ENCODE measurements at regions not wholly inside any gene's neighbourhood (a gene's known extent, or its start where the extent isn't known, plus 50 kb on each side); places are given as distances from the start of the nearest gene placed in this dataset.

DNA sequence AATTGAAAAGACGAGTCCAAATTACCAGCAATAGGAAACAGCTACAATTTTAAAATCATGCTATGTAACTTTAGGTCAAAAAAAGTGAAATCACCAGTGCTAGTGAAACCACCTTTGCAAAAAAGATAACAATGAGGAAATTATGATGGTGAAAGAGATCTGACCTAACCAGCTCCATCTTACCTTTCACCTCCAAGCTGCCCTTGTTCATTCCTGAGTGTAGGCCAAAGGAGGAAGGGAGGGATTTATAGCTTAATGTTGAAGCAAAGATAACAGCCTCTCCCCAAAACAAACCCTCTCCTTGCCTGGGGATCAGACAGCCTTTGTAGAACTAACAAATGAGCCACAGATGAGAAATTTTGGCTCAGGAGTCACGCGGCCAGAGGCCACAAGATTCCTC lies 83.2 kb upstream of the EIF5 start:
- Histone ChIP-seq H3K27me3 (ENCODE audit: control insufficient read depth, insufficient read depth, low read length) (no peaks in the 10 kb centered on the region), H3K4me1 (ENCODE audit: control insufficient read depth, insufficient read depth, low read length) (no peaks in the 10 kb centered on the region), H3K4me3 (ENCODE audit: low read depth, low read length) (no peak overlapping the region), H3K36me3 (ENCODE audit: control insufficient read depth, insufficient read depth, low read length) (no peaks in the 10 kb centered on the region), H3K27ac (ENCODE audit: low read depth, low read length) (no peak overlapping the region), H3K9me3 (ENCODE audit: control insufficient read depth, insufficient read depth, low read depth, low read length) (peaks cover 5% of the 10 kb centered on the region; the same call in 1 of the 2 replicates), H3K9ac (ENCODE audit: low read length) (no peak overlapping the region)

DNA sequence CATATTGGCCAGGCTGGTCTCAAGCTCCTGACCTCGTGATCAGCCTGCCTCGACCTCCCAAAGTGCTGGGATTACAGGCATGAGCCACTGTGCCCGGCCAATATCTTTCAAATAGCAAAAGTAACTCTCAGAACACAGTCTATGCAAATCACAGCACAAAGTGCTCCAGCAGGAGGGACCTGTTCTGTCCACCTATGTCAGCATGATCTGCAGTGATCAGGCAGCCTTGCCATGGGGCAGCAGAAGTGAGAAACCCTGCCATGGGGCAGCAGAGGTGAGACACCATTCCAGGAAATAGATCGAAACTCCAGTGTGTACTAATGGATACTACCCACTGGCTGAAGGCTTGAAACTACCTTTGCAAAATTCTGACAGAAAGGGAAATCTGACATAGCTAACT lies 78.5 kb upstream of the EIF5 start:
- Histone ChIP-seq H3K27ac (ENCODE audit: low read depth, low read length) (no peak overlapping the region), H3K9me3 (ENCODE audit: control insufficient read depth, insufficient read depth, low read depth, low read length) (peaks cover 7% of the 10 kb centered on the region; the same call in 1 of the 2 replicates), H3K9ac (ENCODE audit: low read length) (no peak overlapping the region), H3K27me3 (ENCODE audit: control insufficient read depth, insufficient read depth, low read length) (no peaks in the 10 kb centered on the region), H3K4me1 (ENCODE audit: control insufficient read depth, insufficient read depth, low read length) (peaks cover 5% of the 10 kb centered on the region; the same call in 1 of the 2 replicates), H3K36me3 (ENCODE audit: control insufficient read depth, insufficient read depth, low read length) (no peaks in the 10 kb centered on the region), H3K4me3 (ENCODE audit: low read depth, low read length) (no peak overlapping the region)

DNA sequence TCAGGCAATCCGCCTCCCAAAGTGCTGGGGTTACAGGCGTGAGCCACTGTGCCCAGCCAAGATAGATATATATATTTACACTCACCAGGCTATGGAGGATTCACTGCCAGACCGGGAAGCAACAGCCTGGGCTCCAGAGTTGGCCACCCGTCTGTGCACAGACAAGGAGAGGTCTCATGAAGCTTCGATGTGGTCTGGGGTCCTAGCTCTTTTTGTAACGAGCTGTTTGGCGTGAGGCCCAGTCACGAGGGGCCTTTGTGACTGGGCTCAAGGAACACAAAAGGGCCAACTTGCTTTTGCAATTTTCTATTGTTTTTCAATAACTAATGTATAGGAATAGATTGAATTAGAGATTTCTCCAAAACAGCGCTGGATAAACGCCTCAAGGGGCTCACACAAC lies 77.6 kb upstream of the EIF5 start:
- no peaks in the 10 kb centered on the region for H3K27me3 ChIP-seq (ENCODE audit: control insufficient read depth, insufficient read depth, low read length)
- peaks cover 7% of the 10 kb centered on the region; the same call in 1 of the 2 replicates for H3K9me3 ChIP-seq (ENCODE audit: control insufficient read depth, insufficient read depth, low read depth, low read length)
- peaks cover 6% of the 10 kb centered on the region; the same call in 1 of the 2 replicates for H3K4me1 ChIP-seq (ENCODE audit: control insufficient read depth, insufficient read depth, low read length)
- H3K4me3 ChIP-seq (ENCODE audit: low read depth, low read length): no peak overlapping the region
- H3K27ac ChIP-seq (ENCODE audit: low read depth, low read length): no peak overlapping the region
- H3K9ac ChIP-seq (ENCODE audit: low read length): no peak overlapping the region
- no peaks in the 10 kb centered on the region for H3K36me3 ChIP-seq (ENCODE audit: control insufficient read depth, insufficient read depth, low read length)

DNA sequence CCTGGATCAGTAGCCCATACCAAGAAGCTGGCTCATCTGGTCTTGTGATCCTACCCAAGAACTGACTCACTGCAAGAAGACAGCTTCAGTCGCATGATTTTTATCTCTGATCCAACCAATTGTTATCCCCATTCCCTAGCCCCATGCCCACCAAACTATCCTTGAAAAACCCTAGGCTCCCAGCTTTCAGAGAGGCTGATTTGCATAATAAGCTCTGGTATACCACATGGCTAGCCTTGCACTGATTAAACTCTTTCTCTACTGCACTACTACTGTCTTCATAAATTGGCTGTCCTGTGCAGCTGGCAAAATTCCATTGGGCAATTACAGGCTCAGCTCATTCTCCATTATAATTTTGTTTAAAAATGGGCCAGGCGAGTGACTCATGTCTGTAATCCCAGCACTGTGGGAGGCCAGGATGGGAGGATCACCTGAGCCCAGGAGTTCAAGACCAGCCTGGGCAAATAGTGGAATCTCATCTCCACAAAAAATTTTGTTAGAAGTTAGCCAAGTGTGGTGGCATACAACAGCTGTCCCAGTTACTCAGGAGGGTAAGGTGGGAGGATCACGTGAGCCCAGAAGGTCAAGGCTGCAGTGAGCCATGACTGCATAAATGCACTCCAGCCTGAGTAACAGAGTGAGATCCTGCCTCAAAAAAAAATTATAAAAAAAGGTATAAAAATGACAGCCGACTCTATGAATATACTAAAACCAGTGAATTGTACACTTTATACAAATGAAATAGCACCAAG lies 76.7 kb upstream of the EIF5 start:
- no peaks in the 10 kb centered on the region for H3K36me3 ChIP-seq (ENCODE audit: control insufficient read depth, insufficient read depth, low read length)
- H3K27ac ChIP-seq (ENCODE audit: low read depth, low read length): no peak overlapping the region

DNA sequence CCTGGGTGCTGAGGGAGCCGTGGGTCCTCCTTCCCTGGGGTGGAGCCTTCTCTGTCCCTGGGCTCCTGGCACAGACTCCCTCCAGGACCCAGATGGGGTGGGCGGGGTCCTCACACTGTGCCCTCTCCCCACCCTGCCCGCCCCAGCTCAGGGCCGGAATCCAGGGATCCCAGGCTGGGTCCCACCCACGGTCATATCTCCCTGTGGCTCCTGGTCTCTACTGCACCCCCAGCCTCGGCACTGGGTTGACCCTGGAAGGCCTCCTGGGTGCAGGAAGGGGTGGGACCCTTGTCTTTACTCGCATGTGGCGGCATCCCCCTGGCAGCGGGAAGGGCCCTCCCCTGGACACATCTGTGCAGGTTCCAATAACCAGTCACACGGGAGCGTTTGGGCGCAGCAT lies 75.8 kb upstream of the EIF5 start:
- H3K36me3 ChIP-seq (ENCODE audit: control insufficient read depth, insufficient read depth, low read length): no peaks in the 10 kb centered on the region
- H3K4me3 ChIP-seq (ENCODE audit: low read depth, low read length): no peak overlapping the region
- peaks cover 6% of the 10 kb centered on the region; the same call in 1 of the 2 replicates for H3K4me1 ChIP-seq (ENCODE audit: control insufficient read depth, insufficient read depth, low read length)
- 0 out of 2 replicates have a peak, but pooled peaks cover 2% of the 10 kb centered on the region for H3K9me3 ChIP-seq (ENCODE audit: control insufficient read depth, insufficient read depth, low read depth, low read length)
- H3K9ac ChIP-seq (ENCODE audit: low read length): no peak overlapping the region
- no peaks in the 10 kb centered on the region for H3K27me3 ChIP-seq (ENCODE audit: control insufficient read depth, insufficient read depth, low read length)
- H3K27ac ChIP-seq (ENCODE audit: low read depth, low read length): no peak overlapping the region

More for the DNA sequence above, 76.7 kb upstream of the EIF5 start:
- no peak overlapping the region for H3K9ac ChIP-seq (ENCODE audit: low read length)
- H3K4me1 ChIP-seq (ENCODE audit: control insufficient read depth, insufficient read depth, low read length): peaks cover 6% of the 10 kb centered on the region; the same call in 1 of the 2 replicates
- H3K9me3 ChIP-seq (ENCODE audit: control insufficient read depth, insufficient read depth, low read depth, low read length): 0 out of 2 replicates have a peak, but pooled peaks cover 2% of the 10 kb centered on the region
- no peaks in the 10 kb centered on the region for H3K27me3 ChIP-seq (ENCODE audit: control insufficient read depth, insufficient read depth, low read length)
- no peak overlapping the region for H3K4me3 ChIP-seq (ENCODE audit: low read depth, low read length)

DNA sequence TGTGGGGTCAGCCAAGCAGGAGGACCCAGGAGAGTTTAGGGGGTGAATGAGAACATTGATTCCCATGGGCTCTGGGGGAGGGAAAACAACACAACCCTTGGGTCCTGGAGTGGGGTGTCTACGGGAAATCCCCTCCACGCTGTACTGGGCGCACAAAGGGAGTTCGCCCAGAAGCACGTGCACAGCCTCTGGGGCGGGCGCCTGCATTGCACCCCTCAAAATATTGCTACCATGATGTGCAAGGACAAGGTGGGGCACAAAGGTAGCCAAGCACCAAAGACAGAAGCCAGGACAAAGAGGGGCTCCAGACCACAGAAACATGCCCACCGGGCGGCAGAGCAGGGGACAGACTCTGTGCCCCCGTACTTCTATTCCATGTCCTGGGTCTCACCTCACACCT lies 74.9 kb upstream of the EIF5 start:
- Histone ChIP-seq H3K9ac (ENCODE audit: low read length) (no peak overlapping the region), H3K27ac (ENCODE audit: low read depth, low read length) (no peak overlapping the region)

DNA sequence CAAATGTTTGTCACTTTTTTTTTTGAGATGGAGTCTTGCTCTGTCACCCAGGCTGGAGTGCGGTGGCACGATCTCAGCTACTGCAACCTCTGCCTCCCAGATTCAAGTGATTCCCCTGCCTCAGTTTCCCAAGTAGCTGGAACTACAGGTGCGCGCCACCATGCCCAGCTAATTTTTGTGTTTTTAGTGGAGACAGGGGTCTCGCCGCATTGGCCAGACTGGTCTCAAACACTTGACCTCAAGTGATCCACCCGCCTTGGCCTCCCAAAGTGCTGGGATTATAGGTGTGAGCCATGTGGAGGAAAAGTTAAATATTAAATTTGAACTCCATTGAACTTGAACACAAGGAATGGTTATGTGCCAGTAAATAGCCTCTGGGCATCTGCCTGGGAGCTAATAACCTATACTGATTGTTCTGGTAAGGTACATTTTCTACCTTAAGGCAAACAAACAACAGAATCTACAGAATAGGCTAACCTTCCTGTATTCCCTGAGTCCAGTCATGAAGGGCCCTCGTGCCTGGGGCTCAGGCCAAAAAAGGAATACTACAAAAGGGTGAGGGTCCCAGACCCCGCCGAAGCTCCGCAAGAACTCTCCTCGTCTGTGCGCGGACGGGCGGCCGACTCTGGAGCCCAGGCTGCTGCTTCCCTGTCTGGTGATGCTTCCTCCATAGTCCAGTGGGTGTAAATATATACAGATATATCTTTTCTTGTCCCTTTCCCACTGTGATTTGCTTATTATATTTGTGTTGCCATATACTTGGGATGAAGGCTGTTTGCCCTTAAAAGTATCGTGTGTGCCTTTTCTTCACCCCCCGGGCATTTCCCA lies 74.0 kb upstream of the EIF5 start:
- Histone ChIP-seq H3K4me1 (ENCODE audit: control insufficient read depth, insufficient read depth, low read length) (peaks cover 6% of the 10 kb centered on the region; the same call in 1 of the 2 replicates), H3K27me3 (ENCODE audit: control insufficient read depth, insufficient read depth, low read length) (no peaks in the 10 kb centered on the region), H3K27ac (ENCODE audit: low read depth, low read length) (no peak overlapping the region), H3K4me3 (ENCODE audit: low read depth, low read length) (no peak overlapping the region), H3K9me3 (ENCODE audit: control insufficient read depth, insufficient read depth, low read depth, low read length) (0 out of 2 replicates have a peak, but pooled peaks cover 3% of the 10 kb centered on the region), H3K36me3 (ENCODE audit: control insufficient read depth, insufficient read depth, low read length) (no peaks in the 10 kb centered on the region), H3K9ac (ENCODE audit: low read length) (no peak overlapping the region)

More for the DNA sequence above, 74.9 kb upstream of the EIF5 start:
- H3K4me1 ChIP-seq (ENCODE audit: control insufficient read depth, insufficient read depth, low read length): peaks cover 6% of the 10 kb centered on the region; the same call in 1 of the 2 replicates
- no peaks in the 10 kb centered on the region for H3K36me3 ChIP-seq (ENCODE audit: control insufficient read depth, insufficient read depth, low read length)
- no peaks in the 10 kb centered on the region for H3K27me3 ChIP-seq (ENCODE audit: control insufficient read depth, insufficient read depth, low read length)
- 0 out of 2 replicates have a peak, but pooled peaks cover 2% of the 10 kb centered on the region for H3K9me3 ChIP-seq (ENCODE audit: control insufficient read depth, insufficient read depth, low read depth, low read length)
- no peak overlapping the region for H3K4me3 ChIP-seq (ENCODE audit: low read depth, low read length)

DNA sequence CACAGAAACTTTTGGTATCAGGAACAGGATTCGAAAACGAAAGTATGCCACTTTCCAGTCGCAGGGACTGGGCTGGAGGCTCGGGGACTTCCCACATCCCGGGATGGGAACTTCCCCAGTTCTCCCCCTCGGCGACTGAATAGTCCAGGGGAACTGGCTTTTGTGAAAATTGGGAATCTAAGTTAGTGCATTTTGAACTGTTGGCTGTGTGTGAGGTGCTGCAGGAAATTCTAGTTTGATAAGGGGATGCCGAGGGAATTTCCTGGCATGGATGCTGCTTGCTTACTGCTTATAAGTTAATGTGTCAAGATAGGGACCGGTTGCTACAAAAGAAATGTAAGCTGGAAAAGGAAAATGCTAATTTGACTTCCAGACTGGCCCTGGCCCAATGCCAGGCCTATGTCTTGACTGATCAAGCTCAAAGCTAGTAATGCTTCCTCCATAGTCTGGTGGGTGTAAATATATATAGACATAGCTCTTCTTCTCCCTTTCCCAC lies 73.4 kb upstream of the EIF5 start:
- H3K27ac ChIP-seq (ENCODE audit: low read depth, low read length): no peak overlapping the region
- no peaks in the 10 kb centered on the region for H3K36me3 ChIP-seq (ENCODE audit: control insufficient read depth, insufficient read depth, low read length)
- no peak overlapping the region for H3K4me3 ChIP-seq (ENCODE audit: low read depth, low read length)
- no peaks in the 10 kb centered on the region for H3K27me3 ChIP-seq (ENCODE audit: control insufficient read depth, insufficient read depth, low read length)
- no peak overlapping the region for H3K9ac ChIP-seq (ENCODE audit: low read length)
- H3K4me1 ChIP-seq (ENCODE audit: control insufficient read depth, insufficient read depth, low read length): peaks cover 6% of the 10 kb centered on the region; the same call in 1 of the 2 replicates
- H3K9me3 ChIP-seq (ENCODE audit: control insufficient read depth, insufficient read depth, low read depth, low read length): peaks cover 10% of the 10 kb centered on the region; the same call in 1 of the 2 replicates

DNA sequence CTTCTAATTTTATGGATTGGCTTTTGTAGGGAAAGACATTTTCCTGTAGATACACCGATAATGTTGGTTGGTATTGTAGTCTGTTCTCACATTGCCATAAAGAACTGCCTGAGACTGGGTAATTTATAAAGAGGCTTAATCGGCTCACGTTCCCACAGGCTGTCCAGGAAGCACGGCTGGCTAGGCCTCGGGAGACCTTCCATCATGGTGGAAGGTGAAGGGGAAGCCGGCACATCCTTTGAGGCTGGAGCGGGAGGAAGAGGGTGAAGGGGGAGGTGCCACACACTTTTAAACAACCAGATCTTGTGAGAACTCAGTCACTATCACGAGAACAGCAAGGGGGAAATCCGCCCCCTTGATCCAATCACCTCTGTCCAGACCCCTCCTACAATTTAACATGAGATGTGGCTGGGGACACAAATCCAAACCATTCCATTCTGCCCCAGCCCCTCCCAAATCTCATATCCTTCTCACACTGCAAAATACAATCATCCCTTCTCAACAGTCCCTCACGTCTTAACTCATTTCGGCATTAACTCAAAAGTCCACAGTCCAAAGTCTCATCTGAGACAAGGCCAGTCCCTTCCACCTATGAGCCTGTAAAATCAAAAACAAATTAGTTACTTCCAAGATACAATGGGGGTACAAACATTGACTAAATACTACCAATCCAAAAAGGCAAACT lies 66.7 kb upstream of the EIF5 start:
- Histone ChIP-seq H3K9ac (ENCODE audit: low read length) (no peak overlapping the region), H3K27me3 (ENCODE audit: control insufficient read depth, insufficient read depth, low read length) (no peaks in the 10 kb centered on the region; the same call in 1 of the 2 replicates), H3K27ac (ENCODE audit: low read depth, low read length) (no peak overlapping the region), H3K9me3 (ENCODE audit: control insufficient read depth, insufficient read depth, low read depth, low read length) (peaks cover 9% of the 10 kb centered on the region; the same call in 1 of the 2 replicates), H3K4me3 (ENCODE audit: low read depth, low read length) (no peak overlapping the region), H3K4me1 (ENCODE audit: control insufficient read depth, insufficient read depth, low read length) (no peaks in the 10 kb centered on the region), H3K36me3 (ENCODE audit: control insufficient read depth, insufficient read depth, low read length) (no peaks in the 10 kb centered on the region)

DNA sequence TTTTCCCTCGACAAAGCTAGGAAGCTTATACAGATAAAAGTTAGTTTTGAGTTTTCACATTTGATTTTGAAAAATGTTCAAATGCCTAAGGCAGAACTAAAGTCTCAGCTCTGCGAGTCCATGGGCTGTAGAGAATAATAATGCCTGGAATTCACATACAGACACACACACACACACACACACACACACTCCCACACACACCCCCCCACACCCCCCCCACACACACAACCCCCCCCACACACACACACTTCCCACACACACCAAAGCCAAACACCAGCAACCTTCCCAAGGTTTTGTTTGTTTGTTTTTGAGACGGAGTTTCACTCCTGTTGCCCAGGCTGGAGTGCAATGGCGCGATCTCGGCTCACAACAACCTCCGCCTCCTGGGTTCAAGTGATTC lies 62.8 kb upstream of the EIF5 start:
- Histone ChIP-seq H3K27ac (ENCODE audit: low read depth, low read length) (no peak overlapping the region), H3K9me3 (ENCODE audit: control insufficient read depth, insufficient read depth, low read depth, low read length) (peaks cover 4% of the 10 kb centered on the region; the same call in 1 of the 2 replicates), H3K9ac (ENCODE audit: low read length) (no peak overlapping the region), H3K4me1 (ENCODE audit: control insufficient read depth, insufficient read depth, low read length) (no peaks in the 10 kb centered on the region), H3K27me3 (ENCODE audit: control insufficient read depth, insufficient read depth, low read length) (peaks cover 20% of the 10 kb centered on the region; the same call in 1 of the 2 replicates), H3K4me3 (ENCODE audit: low read depth, low read length) (no peak overlapping the region), H3K36me3 (ENCODE audit: control insufficient read depth, insufficient read depth, low read length) (no peaks in the 10 kb centered on the region)
